ENCODE measurements at regions not wholly inside any gene's neighbourhood (a gene's known extent, or its start where the extent isn't known, plus 50 kb on each side); places are given as distances from the start of the nearest gene placed in this dataset.
A peak's percentile ranks its signal among the peaks of the same experiment; 100 is the strongest.

DNA sequence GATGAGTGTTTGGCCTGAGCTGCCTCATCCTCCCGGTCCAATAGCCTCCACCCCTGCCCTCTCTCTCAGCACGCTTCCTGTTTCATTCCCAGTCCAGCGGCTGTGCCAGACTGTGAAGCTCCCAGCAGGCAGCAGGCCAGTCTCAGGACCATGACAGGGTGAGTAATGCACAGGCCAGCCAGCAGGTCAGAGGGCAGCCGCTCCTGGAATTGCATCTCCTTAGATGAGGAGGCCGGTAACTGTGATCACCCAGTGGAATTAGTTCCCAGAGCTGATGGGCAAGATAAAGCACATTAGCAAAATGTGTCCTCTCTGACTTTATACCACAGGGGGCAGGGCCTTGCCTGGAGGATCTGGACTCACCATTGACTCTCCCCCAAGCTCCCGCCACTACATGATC lies 251.2 kb downstream of the ETS1 start:
- no peak overlapping the region for H3K4me3 Mint-ChIP-seq
- ATAC-seq (no peak), DNase-seq (no peak)
- H3K4me1 Mint-ChIP-seq (ENCODE audit: low read depth), result peaks cover 55% of the 10 kb centered on the region
- ChIA-PET POLR2A (interaction anchor here (0.9 to 1.9 kb wide), 3 partner anchors 8 to 46 kb away, joined by 3 to 5 read pairs (median 5); no protein-coding TSS in a partner anchor), CTCF (interaction anchor here (1.0 to 1.6 kb wide), 6 partner anchors 9 to 184 kb away, joined by 3 to 9 read pairs (median 4); no protein-coding TSS in a partner anchor)
- intact Hi-C loops (cut with micrococcal nuclease), result no loop called here
- no peak overlapping the region for H3K27ac Mint-ChIP-seq
- H3K36me3 Mint-ChIP-seq (ENCODE audit: low read depth), result no peaks in the 10 kb centered on the region
- H3K27me3 Mint-ChIP-seq, result no peaks in the 10 kb centered on the region
- TF ChIP-seq, protein P1, sequence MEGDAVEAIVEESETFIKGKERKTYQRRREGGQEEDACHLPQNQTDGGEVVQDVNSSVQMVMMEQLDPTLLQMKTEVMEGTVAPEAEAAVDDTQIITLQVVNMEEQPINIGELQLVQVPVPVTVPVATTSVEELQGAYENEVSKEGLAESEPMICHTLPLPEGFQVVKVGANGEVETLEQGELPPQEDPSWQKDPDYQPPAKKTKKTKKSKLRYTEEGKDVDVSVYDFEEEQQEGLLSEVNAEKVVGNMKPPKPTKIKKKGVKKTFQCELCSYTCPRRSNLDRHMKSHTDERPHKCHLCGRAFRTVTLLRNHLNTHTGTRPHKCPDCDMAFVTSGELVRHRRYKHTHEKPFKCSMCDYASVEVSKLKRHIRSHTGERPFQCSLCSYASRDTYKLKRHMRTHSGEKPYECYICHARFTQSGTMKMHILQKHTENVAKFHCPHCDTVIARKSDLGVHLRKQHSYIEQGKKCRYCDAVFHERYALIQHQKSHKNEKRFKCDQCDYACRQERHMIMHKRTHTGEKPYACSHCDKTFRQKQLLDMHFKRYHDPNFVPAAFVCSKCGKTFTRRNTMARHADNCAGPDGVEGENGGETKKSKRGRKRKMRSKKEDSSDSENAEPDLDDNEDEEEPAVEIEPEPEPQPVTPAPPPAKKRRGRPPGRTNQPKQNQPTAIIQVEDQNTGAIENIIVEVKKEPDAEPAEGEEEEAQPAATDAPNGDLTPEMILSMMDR (IDR thresholded peaks at IDR 0.05), result no peak
- H3K9me3 Mint-ChIP-seq, result no peaks in the 10 kb centered on the region

DNA sequence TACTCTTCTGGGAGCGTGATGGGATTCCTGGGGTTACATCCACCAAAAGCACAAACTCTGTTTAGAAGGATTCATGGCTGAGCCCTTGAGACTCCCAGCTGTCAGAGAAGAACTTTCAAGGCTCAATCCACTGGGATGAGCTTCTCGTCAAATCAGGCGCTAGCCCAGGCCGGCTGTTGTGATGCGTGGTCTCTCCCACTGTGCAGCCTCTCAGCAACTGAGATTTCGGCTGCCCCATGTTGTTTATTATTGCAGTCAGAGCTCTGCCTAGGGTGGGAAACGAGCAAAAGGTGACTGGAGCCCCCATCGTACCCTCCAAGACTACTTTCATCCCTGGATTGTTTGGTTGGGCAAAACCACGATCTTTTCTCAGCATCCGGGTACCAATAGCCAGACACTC lies 251.6 kb downstream of the ETS1 start:
- TF ChIP-seq, protein P1 (IDR thresholded peaks at IDR 0.05), result no peak
- Mint-ChIP-seq H3K4me1 (ENCODE audit: low read depth) (peaks cover 55% of the 10 kb centered on the region), H3K27ac (no peak overlapping the region), H3K36me3 (ENCODE audit: low read depth) (no peaks in the 10 kb centered on the region), H3K9me3 (no peaks in the 10 kb centered on the region), H3K27me3 (no peaks in the 10 kb centered on the region), H3K4me3 (no peak overlapping the region)
- CTCF ChIA-PET, result interaction anchor here (1.1 to 1.6 kb wide), 5 partner anchors 9 to 295 kb away, joined by 3 to 9 read pairs (median 4); no protein-coding TSS in a partner anchor
- DNase-seq, result no peak
- POLR2A ChIA-PET, result interaction anchor here (1.8 to 1.9 kb wide), 2 partner anchors 8 to 12 kb away, joined by 5 read pairs; no protein-coding TSS in a partner anchor
- intact Hi-C loops (cut with micrococcal nuclease), result no loop called here
- no peak for ATAC-seq

DNA sequence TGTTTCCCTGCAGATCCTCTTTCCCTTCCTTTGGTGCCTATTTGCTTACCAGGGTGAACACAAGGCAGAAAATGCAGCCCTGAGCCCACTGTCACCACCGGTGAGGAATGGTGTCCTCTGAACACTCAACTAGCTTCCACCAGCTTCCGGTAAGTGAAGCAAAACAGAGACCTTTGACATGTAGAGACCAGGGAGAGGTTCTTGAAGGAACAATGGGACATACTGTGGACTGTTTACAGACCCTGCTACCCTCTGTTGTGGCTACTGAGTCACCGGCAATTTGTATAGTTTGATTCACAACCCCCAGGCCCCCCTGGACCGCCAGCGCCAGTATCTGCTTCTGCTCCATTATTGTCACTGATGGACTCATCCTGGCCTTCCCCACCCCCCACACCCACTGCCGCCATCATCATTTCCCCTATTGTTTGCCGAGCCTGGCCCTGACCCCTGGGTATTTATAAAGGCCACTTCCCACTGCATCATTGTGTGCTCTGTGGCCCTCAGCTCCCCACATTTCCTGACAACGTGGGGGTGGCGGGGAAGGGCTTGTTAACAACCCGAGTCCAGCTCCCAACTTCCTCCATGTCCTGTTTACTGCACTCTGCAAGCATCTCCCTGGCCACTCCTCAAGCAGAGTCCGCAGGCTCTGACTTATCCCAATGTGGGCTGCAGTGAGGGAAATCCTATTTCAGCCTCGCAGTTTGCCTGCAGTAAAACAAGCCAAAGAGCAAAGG lies 252.9 kb downstream of the ETS1 start:
- H3K4me1 Mint-ChIP-seq (ENCODE audit: low read depth), result peaks cover 55% of the 10 kb centered on the region
- no peaks in the 10 kb centered on the region for H3K27me3 Mint-ChIP-seq
- TF ChIP-seq, protein P1 (IDR thresholded peaks at IDR 0.05), result no peak
- POLR2A ChIA-PET, result interaction anchor here (0.6 to 1.9 kb wide), 9 partner anchors 10 to 183 kb away, joined by 3 to 11 read pairs (median 4); no protein-coding TSS in a partner anchor
- CTCF ChIA-PET, result interaction anchor here (0.6 to 2.2 kb wide), 6 partner anchors 8 to 296 kb away, joined by 3 to 10 read pairs (median 6); no protein-coding TSS in a partner anchor
- peaks cover 6% of the 10 kb centered on the region for H3K36me3 Mint-ChIP-seq (ENCODE audit: low read depth)
- H3K9me3 Mint-ChIP-seq, result no peaks in the 10 kb centered on the region
- DNase-seq (peak; percentile 34), ATAC-seq (no peak)
- H3K27ac Mint-ChIP-seq, result no peak overlapping the region
- intact Hi-C loops (cut with micrococcal nuclease), result no loop called here
- H3K4me3 Mint-ChIP-seq, result no peak overlapping the region

DNA sequence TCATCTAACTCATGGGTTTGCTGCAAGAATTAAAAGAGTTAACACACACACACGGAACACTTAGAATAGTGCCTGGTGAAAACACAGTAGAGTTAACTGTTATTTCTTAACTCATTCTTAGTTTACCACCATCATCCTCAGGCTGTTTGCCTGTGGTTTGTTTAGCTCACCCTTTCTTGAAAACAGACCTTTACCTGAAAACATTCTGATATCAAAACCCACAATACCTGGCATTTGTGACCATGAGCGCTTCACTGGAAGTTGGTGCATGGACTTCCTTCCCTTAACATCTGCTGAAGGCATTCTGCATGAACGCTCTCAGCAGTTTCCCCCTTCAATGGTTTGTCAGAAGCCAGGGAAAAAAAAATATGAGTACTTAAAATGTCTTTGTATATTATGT lies 256.0 kb downstream of the ETS1 start:
- peak overlapping the region; percentile 98 for H3K27ac Mint-ChIP-seq
- H3K27me3 Mint-ChIP-seq, result no peaks in the 10 kb centered on the region
- TF ChIP-seq, protein P1 (IDR thresholded peaks at IDR 0.05), result no peak
- DNase-seq (no peak), ATAC-seq (no peak)
- intact Hi-C loops (cut with micrococcal nuclease), result no loop called here
- peaks cover 68% of the 10 kb centered on the region for H3K4me1 Mint-ChIP-seq (ENCODE audit: low read depth)
- H3K9me3 Mint-ChIP-seq, result no peaks in the 10 kb centered on the region
- peak overlapping the region; percentile 4 for H3K4me3 Mint-ChIP-seq
- ChIA-PET POLR2A (interaction anchor here (1.4 kb wide), 1 partner anchor 11 kb away, joined by 5 read pairs; no protein-coding TSS in a partner anchor), CTCF (interaction anchor here (1.0 kb wide), 1 partner anchor 42 kb away, joined by 3 read pairs; no protein-coding TSS in a partner anchor)
- peaks cover 13% of the 10 kb centered on the region for H3K36me3 Mint-ChIP-seq (ENCODE audit: low read depth)

DNA sequence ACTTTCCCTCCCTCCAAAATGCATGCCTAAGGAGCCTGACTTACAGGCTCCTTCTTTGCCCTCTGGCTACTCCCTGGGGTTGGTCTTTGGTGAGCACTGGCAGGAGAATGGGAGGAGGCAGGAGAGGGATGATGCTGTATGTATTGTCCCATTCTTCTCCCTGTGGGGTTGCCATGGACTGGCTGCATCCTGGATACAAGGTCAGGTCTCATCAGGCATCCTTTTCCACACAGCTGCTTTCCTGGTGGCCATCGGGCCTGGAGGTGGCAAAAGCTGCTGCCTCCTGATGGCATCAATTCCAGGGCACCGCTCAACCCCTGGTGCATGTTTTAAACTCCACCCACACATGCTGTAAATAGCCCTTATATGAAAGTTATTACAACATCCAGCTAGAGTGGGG lies 257.2 kb downstream of the ETS1 start:
- POLR2A ChIA-PET, result interaction anchor here (1.2 to 1.9 kb wide), 5 partner anchors 11 to 167 kb away, joined by 3 to 6 read pairs (median 5); no protein-coding TSS in a partner anchor

More for the DNA sequence above, 257.2 kb downstream of the ETS1 start:
- intact Hi-C loops (cut with micrococcal nuclease), result no loop called here
- H3K27ac Mint-ChIP-seq, result peak overlapping the region; percentile 98
- TF ChIP-seq, protein P1 (IDR thresholded peaks at IDR 0.05), result no peak
- no peak for ATAC-seq
- H3K4me3 Mint-ChIP-seq, result peak overlapping the region; percentile 30
- H3K36me3 Mint-ChIP-seq (ENCODE audit: low read depth), result peaks cover 13% of the 10 kb centered on the region
- peaks cover 66% of the 10 kb centered on the region for H3K4me1 Mint-ChIP-seq (ENCODE audit: low read depth)
- no peaks in the 10 kb centered on the region for H3K9me3 Mint-ChIP-seq
- H3K27me3 Mint-ChIP-seq, result no peaks in the 10 kb centered on the region
- CTCF ChIA-PET, result interaction anchor here (1.0 kb wide), 2 partner anchors 17 to 41 kb away, joined by 3 to 4 read pairs; no protein-coding TSS in a partner anchor
- DNase-seq, result no peak
